ENCODE measurements at regions not wholly inside any gene's neighbourhood (a gene's known extent, or its start where the extent isn't known, plus 50 kb on each side); places are given as distances from the start of the nearest gene placed in this dataset.
"Not testable (repeated sequence)": the region's sequence is repeated elsewhere in the genome, so short reads cannot be mapped to it uniquely, and the experiment has no call there.

DNA sequence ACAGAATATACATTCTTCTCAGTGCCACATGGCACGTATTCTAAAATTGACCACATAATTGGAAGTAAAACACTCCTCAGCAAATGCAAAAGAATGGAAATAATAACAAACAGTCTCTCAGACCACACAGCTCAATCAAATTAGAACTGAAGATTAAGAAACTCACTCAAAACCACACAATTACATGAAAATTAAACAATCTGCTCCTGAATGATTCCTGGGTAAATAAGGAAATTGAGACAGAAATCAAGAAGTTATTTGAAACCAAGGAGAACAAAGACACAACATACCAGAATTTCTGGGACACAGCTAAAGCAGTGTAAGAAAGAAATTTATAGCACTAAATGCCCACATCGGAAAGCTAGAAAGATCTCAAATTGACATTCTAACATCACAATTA is 637.3 kb downstream of the ANKRD50 start:
- not testable (repeated sequence) for TF ChIP-seq CTCF (IDR thresholded peaks at IDR 0.05; ENCODE audit: insufficient read depth, low read depth, low read length); EZH2 (IDR thresholded peaks at IDR 0.05; ENCODE audit: insufficient read depth, low read length)
